Neural crest cell (in vitro differentiated cells): ENCODE measurements at regions not wholly inside any gene's neighbourhood (a gene's known extent, or its start where the extent isn't known, plus 50 kb on each side); places are given as distances from the start of the nearest gene placed in this dataset.

ENCODE experiments used
- DNase-seq: peaks from one replicate; pipeline ENCODE4 v3.0.0; 2021; ENCODE audit warnings: low read depth, mixed read lengths, low spot score
- H3K27ac Mint-ChIP-seq: one replicate; pipeline ENCODE4 v1.8.0; 2021; ENCODE audit warnings: mild to moderate bottlenecking, mixed read lengths; ENCODE audit not compliant: unreplicated experiment
- H3K27me3 Mint-ChIP-seq: 2 replicates; pipeline ENCODE4 v1.8.0; 2021; ENCODE audit warnings: low read depth, mild to moderate bottlenecking, mixed read lengths
- H3K36me3 Mint-ChIP-seq: 2 replicates; pipeline ENCODE4 v1.8.0; 2021; ENCODE audit warnings: low read depth, mild to moderate bottlenecking, mixed read lengths
- H3K4me1 Mint-ChIP-seq: 2 replicates; pipeline ENCODE4 v1.8.0; 2021; ENCODE audit warnings: mixed read lengths
- H3K4me3 Mint-ChIP-seq: one replicate; pipeline ENCODE4 v1.8.0; 2021; ENCODE audit warnings: mild to moderate bottlenecking, mixed read lengths
- H3K9me3 Mint-ChIP-seq: 2 replicates; pipeline ENCODE4 v1.8.0; 2021; ENCODE audit warnings: mixed read lengths
- CTCF ChIP-seq: fragments of 200-600 bp; sonication (generic); conservative IDR thresholded peaks from 2 replicates; pipeline ENCODE4 v1.5.0; 2021; ENCODE audit warnings: antibody characterized with exemption, mild to moderate bottlenecking

- H3K4me3 Mint-ChIP-seq = no peak overlapping the region
- no peak overlapping the region for H3K27ac Mint-ChIP-seq
- H3K4me1 Mint-ChIP-seq = no peaks in the 10 kb centered on the region
- H3K36me3 Mint-ChIP-seq = no peaks in the 10 kb centered on the region
- no peak for DNase-seq
- no peaks in the 10 kb centered on the region for H3K27me3 Mint-ChIP-seq
- H3K9me3 Mint-ChIP-seq = peaks cover 2% of the 10 kb centered on the region
- TF ChIP-seq CTCF = no peak
These were observed 332.4 kb upstream of the PRDM1 start for GRCh38 chr6:105753620-105754211.

DNA sequence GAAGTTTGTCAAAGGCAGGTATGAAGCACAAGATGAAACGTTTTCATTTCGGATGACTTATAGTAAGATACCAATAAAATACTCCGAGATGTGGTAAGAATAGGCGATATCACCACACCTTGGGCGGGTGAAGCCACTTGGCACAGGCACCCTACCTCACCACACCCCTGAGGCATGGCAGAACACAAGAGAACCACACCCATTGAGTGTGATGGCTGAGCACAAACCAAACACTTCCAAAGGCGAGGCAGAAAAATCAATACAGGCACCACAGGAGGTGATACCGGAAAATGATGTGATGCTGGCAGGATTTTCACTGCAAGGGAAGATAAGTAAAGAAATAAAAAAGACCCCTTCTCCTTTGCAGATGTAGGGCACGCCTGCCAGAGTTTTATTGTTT, 332.9 kb upstream of the PRDM1 start:
- Mint-ChIP-seq H3K36me3 (no peaks in the 10 kb centered on the region), H3K27me3 (no peaks in the 10 kb centered on the region), H3K9me3 (peaks cover 2% of the 10 kb centered on the region), H3K4me3 (no peak overlapping the region), H3K27ac (no peak overlapping the region), H3K4me1 (no peaks in the 10 kb centered on the region)
- TF ChIP-seq CTCF = no peak
- no peak for DNase-seq

GRCh38 chr6:105750089-105750488, 336.0 kb upstream of the PRDM1 start:
- Mint-ChIP-seq H3K27ac (no peak overlapping the region), H3K27me3 (no peaks in the 10 kb centered on the region), H3K4me1 (no peaks in the 10 kb centered on the region), H3K4me3 (no peak overlapping the region), H3K36me3 (no peaks in the 10 kb centered on the region), H3K9me3 (peaks cover 2% of the 10 kb centered on the region)
- no peak for TF ChIP-seq CTCF
- no peak for DNase-seq

DNA sequence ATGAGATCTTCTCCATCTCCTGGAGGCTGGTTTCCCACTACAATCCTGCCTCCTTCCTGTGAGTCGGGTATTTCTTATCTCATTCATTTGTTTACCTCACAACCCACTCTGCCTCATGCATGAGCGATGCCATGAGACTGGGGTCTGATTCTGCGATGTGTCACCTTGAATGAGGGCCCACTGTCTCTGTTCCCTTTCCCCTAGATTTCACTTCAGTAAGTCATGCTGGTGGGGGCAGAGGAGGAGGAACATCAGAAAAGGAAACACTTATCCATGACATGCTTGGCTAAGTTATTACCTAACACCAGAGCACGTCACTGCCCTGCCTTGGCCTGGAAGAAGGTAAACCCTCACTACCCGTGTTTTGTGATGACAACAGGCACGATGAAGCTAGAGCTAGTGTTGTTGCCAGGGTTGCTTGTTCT, 337.4 kb upstream of the PRDM1 start:
- no peak for TF ChIP-seq CTCF
- H3K27ac Mint-ChIP-seq = no peak overlapping the region
- DNase-seq = no peak
- no peaks in the 10 kb centered on the region for H3K4me1 Mint-ChIP-seq
- no peak overlapping the region for H3K4me3 Mint-ChIP-seq
- H3K9me3 Mint-ChIP-seq = peaks cover 2% of the 10 kb centered on the region
- H3K36me3 Mint-ChIP-seq = no peaks in the 10 kb centered on the region
- no peaks in the 10 kb centered on the region for H3K27me3 Mint-ChIP-seq

GRCh38 chr6:105747823-105748405, 338.2 kb upstream of the PRDM1 start:
- Mint-ChIP-seq H3K9me3 (peaks cover 4% of the 10 kb centered on the region), H3K4me3 (no peak overlapping the region), H3K27me3 (no peaks in the 10 kb centered on the region), H3K27ac (no peak overlapping the region), H3K4me1 (peaks cover 5% of the 10 kb centered on the region), H3K36me3 (no peaks in the 10 kb centered on the region)
- DNase-seq = no peak
- TF ChIP-seq CTCF = no peak
